HepG2 (cell line): ENCODE measurements at regions not wholly inside any gene's neighbourhood (a gene's known extent, or its start where the extent isn't known, plus 50 kb on each side); places are given as distances from the start of the nearest gene placed in this dataset.

Source experiments
- ATAC-seq: fragments of 200-7000 bp; cut with Tn5 transposase; 3 replicates; pipeline ENCODE4 v1.9.1; 2020; ENCODE audit warnings: mild to moderate bottlenecking, moderate library complexity
- BruUV-seq: library from RNA; stranded (reverse); fragments of 400-500 nt; replicated peaks from 2 replicates; lab custom pipeline; 2021; lab: Mats Ljungman, UMichigan
- CTCF ChIA-PET: fragments of 300-600 bp; formaldehyde crosslinking; extraction: SDS; loops from one replicate; lab custom pipeline; 2021; ENCODE audit warnings: low total read pairs, inconsistent platforms, low intra/inter-chr PET ratio; lab: Yijun Ruan, JAX
- POLR2A ChIA-PET: fragments of 350-600 bp; sonication (Branson Sonifier 250); formaldehyde crosslinking; loops from one replicate; lab custom pipeline; 2020; ENCODE audit warnings: antibody characterized with exemption, inconsistent platforms; lab: Yijun Ruan, JAX
- DNase-seq: peaks from one replicate; pipeline ENCODE4 v3.0.0-alpha.2; 2015; ENCODE audit warnings: low spot score
- FAIRE-seq: peaks from 3 replicates; lab custom pipeline; 2011; peaks lifted over from hg19 to GRCh38; lab: Jason Lieb, UNC
- H2AFZ ChIP-seq: one replicate; pipeline ENCODE4 v1.6.1; 2011; ENCODE audit warnings: low read length, inconsistent platforms
- H3K27ac ChIP-seq: fragments of 300-600 bp; 3 replicates; pipeline ENCODE4 v1.8.0; 2011; ENCODE audit warnings: mixed run types, mild to moderate bottlenecking, mixed read lengths, low read length, inconsistent platforms; ENCODE audit not compliant: insufficient read depth; ENCODE audit errors: extremely low read length
- H3K27me3 ChIP-seq, 2 experiments: fragments of 200-600 bp in 1 of 2; 2 replicates in 1 of 2; 3 replicates in 1 of 2; pipeline versions ENCODE4 v1.6.0 to v1.8.0; 2011; ENCODE audit warnings: low read length in 2 of 2, mild to moderate bottlenecking in 2 of 2, moderate library complexity in 2 of 2, inconsistent platforms in 1 of 2; ENCODE audit not compliant: insufficient read depth in 2 of 2, control insufficient read depth in 1 of 2
- H3K36me3 ChIP-seq, 2 experiments: fragments of 200-600 bp in 1 of 2; replicated peaks in 1 of 2; 2 replicates in 1 of 2; 3 replicates in 1 of 2; pipeline versions ENCODE4 v1.5.1 to v1.8.0; 2011; ENCODE audit warnings: low read length in 2 of 2, inconsistent platforms in 1 of 2; ENCODE audit not compliant: insufficient read depth in 2 of 2, control insufficient read depth in 1 of 2
- H3K4me1 ChIP-seq: 2 replicates; pipeline ENCODE4 v1.5.1; 2012; ENCODE audit warnings: low read length, inconsistent platforms; ENCODE audit not compliant: insufficient read depth
- H3K4me2 ChIP-seq: 2 replicates; pipeline ENCODE4 v1.6.0; 2011; ENCODE audit warnings: low read depth, low read length, inconsistent platforms
- H3K4me3 ChIP-seq, 3 experiments: fragments of 200-600 bp in 1 of 3; sonication (generic), shearing (Covaris generic) in 1 of 3; replicated peaks in 1 of 3; 2 replicates each; pipeline ENCODE4 v1.5.1; 2011 to 2016; ENCODE audit warnings: low read length in 3 of 3, inconsistent platforms in 2 of 3, low read depth in 2 of 3, mild to moderate bottlenecking in 2 of 3, control low read depth in 1 of 3, mixed read lengths in 1 of 3; ENCODE audit not compliant: insufficient read depth in 1 of 3
- H3K79me2 ChIP-seq: one replicate; pipeline ENCODE4 v1.6.1; 2011; ENCODE audit warnings: low read length, inconsistent platforms; ENCODE audit not compliant: insufficient read depth
- H3K9ac ChIP-seq: 2 replicates; pipeline ENCODE4 v1.6.0; 2011; ENCODE audit warnings: mild to moderate bottlenecking, low read depth, low read length, inconsistent platforms; ENCODE audit not compliant: insufficient read depth
- H3K9me3 ChIP-seq: 2 replicates; pipeline ENCODE4 v1.5.1; 2012; ENCODE audit warnings: mild to moderate bottlenecking, low read length
- H4K20me1 ChIP-seq: 2 replicates; pipeline ENCODE4 v1.6.0; 2011; ENCODE audit warnings: inconsistent platforms, mild to moderate bottlenecking, low read length, moderate library complexity; ENCODE audit not compliant: insufficient read depth
- GATA4 ChIP-seq: sonication (generic); IDR thresholded peaks from 2 replicates; pipeline ENCODE4 v1.6.1; 2016; ENCODE audit warnings: antibody characterized with exemption, low read depth, borderline replicate concordance
- NFKBIZ ChIP-seq: IDR thresholded peaks from 2 replicates; pipeline ENCODE4 v1.6.1; 2018; ENCODE audit warnings: missing genetic modification reagents, missing compliant biosample characterization
- PITX1 ChIP-seq: sonication (generic); formaldehyde crosslinking; IDR thresholded peaks from 2 replicates; pipeline ENCODE4 v1.5.1; 2020; ENCODE audit warnings: mild to moderate bottlenecking, missing genetic modification reagents
- U2AF2 ChIP-seq: fragments of 200-400 bp; formaldehyde crosslinking; IDR thresholded peaks from 2 replicates; pipeline ENCODE4 v1.6.1; 2017; ENCODE audit warnings: low read depth, mild to moderate bottlenecking, low read length
- ZMYM3 ChIP-seq: sonication (generic); formaldehyde crosslinking; IDR thresholded peaks from 2 replicates; pipeline ENCODE4 v1.5.1; 2020; ENCODE audit warnings: mild to moderate bottlenecking, missing genetic modification reagents
- ZNF879 ChIP-seq: sonication (generic); formaldehyde crosslinking; IDR thresholded peaks from 2 replicates; pipeline ENCODE4 v1.8.1; 2023; ENCODE audit warnings: missing genetic modification reagents
- WGBS: methylation state at CpG from one replicate; pipeline ENCODE4 v1.1.6; 2017; ENCODE audit warnings: low lambda C conversion rate; 5-methylcytosine and 5-hydroxymethylcytosine counted together
- in situ Hi-C: cut with HindIII; loops from 2 replicates; pipeline ENCODE4 v1.10.0; 2017; ENCODE audit warnings: low pct_unique_long_range_greater_than_20kb; ENCODE audit not compliant: extremely low pct_ligation_motif_present
- intact Hi-C: fragments of 100-400 bp; cut with micrococcal nuclease; formaldehyde crosslinking; loops from one replicate; pipeline ENCODE4 v1.10.0; 2022; ENCODE audit not compliant: unreplicated experiment
- TF ChIP-seq, protein P1 (sequence below): fragments of 450-650 bp; IDR thresholded peaks from 2 replicates; pipeline ENCODE4 v1.6.1; 2016

DNA sequence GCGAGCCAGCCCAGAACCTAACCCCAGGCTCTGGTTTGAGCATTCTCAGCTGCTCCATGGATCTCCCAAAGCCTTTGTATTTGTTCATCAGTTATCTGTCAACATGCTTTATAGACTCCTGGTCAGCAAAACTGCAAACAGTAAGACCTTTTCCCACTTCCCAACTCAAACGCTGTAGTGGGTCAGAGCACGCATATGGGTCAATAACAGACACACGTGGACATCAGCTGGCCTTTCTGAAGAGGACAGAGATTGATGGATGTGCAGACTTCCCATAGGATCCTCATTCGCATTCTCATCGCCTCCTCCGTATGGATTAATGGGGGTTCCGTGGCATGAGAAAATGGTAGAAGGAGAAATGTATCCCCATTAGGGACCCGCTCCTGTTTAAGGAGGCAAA lies 508.1 kb downstream of the EIPR1 start:
- Histone ChIP-seq H3K36me3 (no peaks in the 10 kb centered on the region), H3K9me3 (no peaks in the 10 kb centered on the region), H3K4me1 (no peaks in the 10 kb centered on the region), H3K4me3 (no peak overlapping the region), H2AFZ (no peak overlapping the region), H3K4me2 (no peak overlapping the region), H3K9ac (no peak overlapping the region), H3K79me2 (no peaks in the 10 kb centered on the region), H3K27ac (no peak overlapping the region), H4K20me1 (no peaks in the 10 kb centered on the region), H3K27me3 (peaks cover 5 to 40% of the 10 kb centered on the region in 2 experiments; a peak in 4 of 5 replicates)
- ChIA-PET CTCF (no interaction called here), POLR2A (no interaction called here)
- in situ Hi-C loops (no loop called here), intact Hi-C loops (no loop called here)
- 53% methylated on average over 8 of the region's 9 CpGs for WGBS
- ATAC-seq (no peak), FAIRE-seq (no peak), DNase-seq (no peak)
- no peak for TF ChIP-seq ZNF879 (CRISPR knock-in tag)
- TF ChIP-seq NFKBIZ, result no peak
- no peak for TF ChIP-seq U2AF2
- TF ChIP-seq, protein P1, sequence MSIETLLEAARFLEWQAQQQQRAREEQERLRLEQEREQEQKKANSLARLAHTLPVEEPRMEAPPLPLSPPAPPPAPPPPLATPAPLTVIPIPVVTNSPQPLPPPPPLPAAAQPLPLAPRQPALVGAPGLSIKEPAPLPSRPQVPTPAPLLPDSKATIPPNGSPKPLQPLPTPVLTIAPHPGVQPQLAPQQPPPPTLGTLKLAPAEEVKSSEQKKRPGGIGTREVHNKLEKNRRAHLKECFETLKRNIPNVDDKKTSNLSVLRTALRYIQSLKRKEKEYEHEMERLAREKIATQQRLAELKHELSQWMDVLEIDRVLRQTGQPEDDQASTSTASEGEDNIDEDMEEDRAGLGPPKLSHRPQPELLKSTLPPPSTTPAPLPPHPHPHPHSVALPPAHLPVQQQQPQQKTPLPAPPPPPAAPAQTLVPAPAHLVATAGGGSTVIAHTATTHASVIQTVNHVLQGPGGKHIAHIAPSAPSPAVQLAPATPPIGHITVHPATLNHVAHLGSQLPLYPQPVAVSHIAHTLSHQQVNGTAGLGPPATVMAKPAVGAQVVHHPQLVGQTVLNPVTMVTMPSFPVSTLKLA, result peak; percentile 25; the same call in 1 of the 2 replicates
- no peak for TF ChIP-seq GATA4
- BruUV-seq, result no TSS peak

- DNase-seq (no peak), FAIRE-seq (no peak), ATAC-seq (no peak)
- Histone ChIP-seq H2AFZ (no peak overlapping the region), H3K4me2 (no peak overlapping the region), H3K4me1 (no peaks in the 10 kb centered on the region), H3K4me3 (no peak overlapping the region), H4K20me1 (no peaks in the 10 kb centered on the region), H3K36me3 (no peaks in the 10 kb centered on the region), H3K9me3 (no peaks in the 10 kb centered on the region), H3K9ac (no peak overlapping the region), H3K27me3 (peaks cover 5 to 47% of the 10 kb centered on the region in 2 experiments; a peak in 4 of 5 replicates), H3K79me2 (no peaks in the 10 kb centered on the region), H3K27ac (no peak overlapping the region)
- no TSS peak for BruUV-seq
- WGBS, result 27% methylated on average over 5 of the region's 9 CpGs
- ChIA-PET POLR2A (no interaction called here), CTCF (no interaction called here)
- intact Hi-C loops, result no loop called here
- in situ Hi-C loops, result no loop called here
- no peak for TF ChIP-seq PITX1 (CRISPR knock-in tag)
- TF ChIP-seq ZMYM3 (CRISPR knock-in tag), result no peak
Measured at GRCh38 chr2:2868085-2868484, 509.5 kb downstream of the EIPR1 start.
